Limb (tissue), 2 donors: ENCODE measurements at regions not wholly inside any gene's neighbourhood (a gene's known extent, or its start where the extent isn't known, plus 50 kb on each side); places are given as distances from the start of the nearest gene placed in this dataset.

Experiments
- DNase-seq, 2 donors: peaks; one replicate each; pipeline ENCODE4 v3.0.0-alpha.2; 2016; ENCODE audit errors: extremely low spot score in 2 of 2

GRCh38 chr9:103755986-103756385 lies 338.1 kb upstream of the SMC2 start:
- no peak for DNase-seq

GRCh38 chr9:103757062-103757461 lies 337.0 kb upstream of the SMC2 start:
- no peak for DNase-seq

- no peak for DNase-seq
These were observed 332.6 kb upstream of the SMC2 start for GRCh38 chr9:103761466-103761865.

DNA sequence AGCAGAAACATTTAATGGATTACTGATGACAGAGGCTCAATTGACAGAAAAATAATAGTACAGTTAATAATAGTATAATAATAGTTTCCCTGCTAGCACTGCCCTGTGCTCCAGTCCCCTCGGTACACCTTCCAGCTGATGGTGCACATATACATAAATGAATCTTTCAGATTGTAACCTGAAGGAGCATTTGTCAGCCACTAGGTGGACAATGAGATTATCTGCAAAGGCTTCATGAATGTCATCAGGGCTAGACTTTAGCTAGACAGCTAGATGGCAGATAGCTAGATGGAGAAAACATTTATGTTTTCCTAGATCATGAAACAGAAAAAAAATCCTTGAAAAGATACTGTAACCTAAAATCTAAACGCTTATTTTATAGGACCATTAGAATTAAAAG lies 304.4 kb upstream of the SMC2 start:
- no peak for DNase-seq

DNA sequence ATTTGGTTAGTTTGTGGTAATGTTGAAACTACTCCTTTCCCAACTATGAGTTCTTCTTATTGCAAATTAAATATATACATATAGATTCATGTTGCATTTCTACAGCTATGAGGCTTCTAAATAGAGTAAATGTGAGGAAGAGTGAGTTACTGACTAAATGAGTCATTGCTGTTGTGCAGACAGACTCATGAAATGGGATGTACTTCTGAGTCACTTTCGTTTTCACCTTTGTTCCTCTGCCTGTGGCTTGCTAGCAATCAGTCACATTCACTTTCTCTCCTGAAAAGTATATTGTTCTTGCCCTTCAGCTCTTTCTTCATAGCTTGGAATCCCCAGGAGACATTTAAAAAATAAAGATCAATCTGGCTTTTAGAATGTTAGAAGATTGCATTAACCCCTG lies 295.5 kb upstream of the SMC2 start:
- DNase-seq = no peak

DNA sequence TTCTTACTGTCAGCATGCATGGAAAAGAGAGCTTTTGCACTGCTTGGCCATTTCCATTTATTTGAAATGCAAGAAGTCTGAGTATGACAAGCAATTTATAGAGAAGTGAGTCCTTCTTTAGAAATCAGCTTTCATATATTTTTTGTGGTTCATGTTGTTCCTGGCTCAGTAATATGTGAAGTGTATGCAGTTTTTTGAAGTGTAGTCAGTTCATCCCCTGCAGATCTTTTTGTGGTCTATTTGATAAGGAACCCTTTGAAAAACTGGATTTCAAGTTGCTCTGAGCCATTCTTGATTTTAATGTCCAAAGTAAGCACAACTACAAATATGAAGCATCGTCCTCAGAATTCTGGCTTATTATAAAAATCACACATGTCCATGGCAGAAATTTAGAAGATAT lies 294.1 kb upstream of the SMC2 start:
- no peak for DNase-seq

DNA sequence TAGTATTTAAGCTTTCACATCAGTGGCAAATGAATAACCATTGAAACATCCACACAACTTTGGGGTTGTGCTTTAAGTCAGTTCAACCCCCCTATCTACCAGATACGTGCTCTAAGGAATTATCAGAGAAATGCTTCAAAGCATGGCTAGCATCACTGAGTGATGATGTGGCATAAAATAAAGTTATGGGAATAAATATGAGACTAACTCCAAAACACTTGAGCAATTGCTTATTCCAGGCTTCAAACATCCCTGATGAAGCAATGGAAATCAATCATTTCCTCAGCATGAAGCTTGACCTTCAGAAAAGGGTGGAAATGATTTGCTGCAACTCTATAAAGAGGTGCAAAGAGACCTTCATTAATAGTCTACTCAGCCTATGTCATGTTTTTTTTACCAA lies 292.0 kb upstream of the SMC2 start:
- DNase-seq = no peak

- DNase-seq = no peak
These were observed 290.9 kb upstream of the SMC2 start for GRCh38 chr9:103803245-103803644.

DNA sequence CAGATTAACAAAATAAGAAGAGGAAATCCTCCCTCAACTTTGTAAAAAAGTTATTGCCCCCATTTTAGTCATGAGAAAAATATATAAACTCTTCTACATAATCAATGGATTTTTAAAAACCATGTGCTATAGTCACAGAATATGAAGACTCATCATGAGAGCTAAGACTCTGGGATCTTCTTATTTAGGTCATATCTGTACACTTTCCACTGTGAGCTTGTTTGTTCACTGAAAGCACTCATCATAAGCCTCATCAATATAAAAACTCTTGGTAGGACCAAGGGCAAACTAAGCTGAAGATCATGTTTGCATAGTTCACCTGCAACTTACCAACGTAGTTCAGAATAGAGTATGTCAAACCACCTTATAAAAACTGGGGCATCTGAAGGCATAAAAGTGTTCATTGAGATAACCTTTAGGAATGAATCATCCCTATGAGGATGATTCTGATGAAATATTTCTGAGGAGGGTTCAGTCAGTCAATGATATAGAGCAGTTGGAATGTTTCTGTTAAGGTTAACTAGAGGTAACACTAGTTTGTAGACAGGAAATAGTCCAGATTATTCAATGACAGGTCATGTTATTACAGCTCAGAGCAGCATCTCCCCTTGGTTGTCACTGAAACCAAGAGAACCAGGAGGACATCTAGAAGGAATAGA lies 289.9 kb upstream of the SMC2 start:
- DNase-seq = no peak

DNA sequence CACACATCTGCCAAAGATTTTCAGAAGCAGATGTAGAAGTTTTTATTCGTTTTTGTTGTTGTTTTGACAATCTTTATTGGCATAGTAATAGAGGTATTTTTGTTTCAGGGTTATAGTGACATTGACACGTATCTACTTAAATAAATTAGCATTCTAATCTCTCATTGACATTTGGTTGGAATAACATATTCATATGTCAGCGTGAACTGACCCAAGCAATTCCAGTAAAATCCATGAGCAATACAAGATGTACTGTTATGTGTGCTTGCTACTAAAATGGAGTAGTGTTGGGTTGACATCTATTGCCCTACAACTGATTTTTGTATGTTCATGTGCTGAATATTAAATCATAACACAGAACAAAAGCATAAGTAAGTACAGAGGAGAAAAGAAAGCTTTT lies 284.4 kb upstream of the SMC2 start:
- no peak for DNase-seq

DNA sequence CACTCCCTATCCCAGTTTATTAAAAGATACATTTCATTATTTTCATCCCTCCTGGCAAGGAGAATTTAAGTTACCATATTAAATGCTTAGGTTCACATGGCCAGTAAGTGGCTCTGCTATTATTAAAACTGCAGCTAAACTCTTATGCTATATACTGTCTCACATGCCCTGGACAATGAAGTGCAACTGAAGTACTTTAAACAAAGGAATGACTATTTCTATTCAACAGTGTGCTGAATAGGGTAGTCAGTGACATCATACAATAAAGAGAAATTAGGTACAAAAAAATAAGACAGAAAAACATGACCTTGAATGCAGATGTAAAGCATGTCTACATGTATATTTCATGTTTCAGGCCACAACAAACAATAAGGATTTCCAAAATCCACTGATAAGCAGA lies 282.6 kb upstream of the SMC2 start:
- DNase-seq = no peak

DNA sequence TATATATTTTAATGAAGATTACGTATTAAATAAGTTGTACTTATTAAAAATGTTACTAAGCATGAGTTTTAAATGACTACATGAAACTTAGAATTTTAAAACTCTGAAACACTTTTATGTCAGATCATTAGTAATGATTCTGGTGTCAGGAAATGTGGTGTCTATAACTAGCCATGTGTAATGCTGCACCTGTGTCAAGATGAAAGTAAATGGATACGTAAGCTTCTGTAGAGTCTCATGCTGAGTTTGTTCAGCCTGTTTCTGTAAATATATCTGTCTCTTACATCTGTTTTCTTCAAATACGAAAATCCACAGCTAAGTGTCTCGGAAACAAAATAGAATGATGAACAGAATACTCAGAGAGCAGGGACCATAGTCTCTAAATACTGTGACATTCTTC lies 278.0 kb upstream of the SMC2 start:
- no peak for DNase-seq

GRCh38 chr9:103819936-103820335 lies 274.2 kb upstream of the SMC2 start:
- DNase-seq = peak in 1 of 2 donors; percentile 32

DNA sequence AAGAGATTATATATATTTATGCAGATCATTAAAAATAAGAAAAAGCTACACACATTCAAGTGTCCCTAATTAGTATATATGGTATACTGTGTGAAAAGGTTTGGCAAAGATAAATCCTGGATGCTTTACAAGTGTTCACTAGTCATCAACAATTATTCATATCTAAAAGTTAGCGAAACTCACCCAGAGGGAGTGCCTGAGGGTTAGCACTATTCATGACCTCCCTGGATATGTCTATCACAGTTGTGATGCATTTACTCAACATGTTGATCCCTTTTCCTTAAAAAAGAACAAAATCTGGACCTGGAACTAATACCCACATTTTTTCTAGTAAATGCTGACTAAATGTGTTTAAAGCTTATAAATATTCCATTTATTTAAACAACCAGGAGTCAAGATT lies 273.0 kb upstream of the SMC2 start:
- no peak for DNase-seq

DNA sequence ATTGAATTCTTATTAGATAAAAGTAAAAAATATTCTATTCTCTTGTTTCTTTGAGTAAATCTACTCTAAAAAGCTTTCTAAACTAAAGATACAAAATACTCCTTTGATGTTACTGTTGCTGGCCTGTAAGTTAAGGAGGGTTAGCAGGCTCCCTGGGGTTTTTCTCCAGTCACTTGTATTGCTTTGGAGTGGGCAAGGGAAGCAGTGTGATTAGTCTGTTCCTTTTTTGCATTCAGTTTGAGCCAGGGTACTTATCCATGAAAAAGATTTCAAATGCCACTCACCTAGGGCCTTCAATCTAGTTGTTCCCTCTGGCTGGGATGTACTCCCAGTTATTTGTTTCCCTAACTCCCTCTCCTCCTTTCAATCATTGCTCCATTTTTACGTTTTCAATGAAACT lies 256.2 kb upstream of the SMC2 start:
- DNase-seq = no peak

DNA sequence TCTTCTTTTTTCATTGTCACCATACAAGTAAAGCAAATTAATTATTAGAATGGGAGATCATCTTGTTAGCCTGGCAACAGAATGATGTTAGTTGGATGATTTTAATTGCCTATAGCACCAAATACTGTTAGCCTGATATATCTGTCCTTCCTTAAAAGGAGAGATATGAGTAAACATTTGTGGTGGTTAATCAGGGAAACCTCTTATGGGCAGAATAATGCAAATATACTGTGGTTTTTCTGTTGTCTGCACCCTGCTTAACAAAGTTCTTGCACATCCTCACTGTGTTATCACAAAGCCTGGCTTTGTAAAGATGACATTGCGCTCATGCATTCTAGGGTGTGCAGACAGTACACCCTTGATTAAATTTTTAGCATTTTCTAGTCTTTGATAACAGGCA lies 254.9 kb upstream of the SMC2 start:
- no peak for DNase-seq

- DNase-seq = no peak
These were observed 226.2 kb upstream of the SMC2 start for GRCh38 chr9:103867886-103868285.

- DNase-seq = no peak
These were observed 221.3 kb upstream of the SMC2 start for GRCh38 chr9:103872811-103873210.

DNA sequence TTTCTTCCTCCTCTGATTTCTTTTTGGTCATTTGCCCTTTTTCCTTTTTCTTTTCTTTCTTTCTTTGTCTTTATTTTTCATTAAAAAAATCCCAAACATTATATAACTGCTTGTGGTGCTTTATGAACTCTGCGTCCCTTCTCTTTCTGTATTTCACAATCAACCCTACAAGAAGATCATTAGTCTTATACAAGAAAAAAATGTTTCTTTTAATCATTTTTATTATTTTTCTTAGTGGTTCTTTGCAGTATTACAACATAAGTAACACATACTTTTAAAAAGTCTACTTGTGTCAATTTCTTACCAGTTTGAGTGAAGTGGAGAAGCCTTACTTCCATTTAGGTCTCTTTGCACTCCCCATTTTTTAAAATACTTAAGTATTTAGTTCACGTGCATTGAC lies 212.7 kb upstream of the SMC2 start:
- no peak for DNase-seq

GRCh38 chr9:103889989-103890388 lies 204.1 kb upstream of the SMC2 start:
- no peak for DNase-seq

- no peak for DNase-seq
These were observed 199.9 kb upstream of the SMC2 start for GRCh38 chr9:103894184-103894583.

GRCh38 chr9:103898550-103898949 lies 195.6 kb upstream of the SMC2 start:
- DNase-seq = no peak

- no peak for DNase-seq
These were observed 194.2 kb upstream of the SMC2 start for GRCh38 chr9:103899866-103900265.

DNA sequence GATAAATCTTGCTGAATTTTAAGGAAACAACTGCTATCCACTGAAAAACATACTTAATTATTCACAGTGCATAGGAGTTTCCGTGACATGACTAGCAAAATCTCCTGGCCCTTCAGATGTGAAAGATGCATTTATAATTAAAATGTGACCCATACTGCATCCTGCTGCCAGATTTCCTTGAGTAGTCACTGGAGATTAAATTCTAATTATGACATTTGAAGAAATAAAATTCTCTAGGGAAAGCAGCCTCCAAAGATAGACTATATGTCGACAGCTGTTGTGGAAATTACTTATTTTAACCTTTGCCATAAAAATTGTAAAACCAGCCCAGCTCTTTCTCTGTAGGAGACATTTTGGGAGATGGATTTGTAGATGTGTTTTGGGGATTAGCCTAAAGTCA lies 193.6 kb upstream of the SMC2 start:
- peak in 1 of 2 donors; percentile 38 for DNase-seq
